Vagina (tissue), 2 donors: ENCODE measurements at regions not wholly inside any gene's neighbourhood (a gene's known extent, or its start where the extent isn't known, plus 50 kb on each side); places are given as distances from the start of the nearest gene placed in this dataset.

Experiments
- DNase-seq, 2 donors: peaks; one replicate each; pipeline ENCODE4 v3.0.0-alpha.2; 2017; ENCODE audit errors: extremely low spot score in 2 of 2
- H3K27ac ChIP-seq: fragments of 200-600 bp; sonication (generic); one replicate; pipeline ENCODE4 v1.5.1; 2019
- H3K27me3 ChIP-seq: fragments of 200-600 bp; sonication (generic); one replicate; pipeline ENCODE4 v1.5.1; 2019
- H3K36me3 ChIP-seq, 2 donors: fragments of 200-600 bp; sonication (generic); one replicate each; pipeline ENCODE4 v1.5.1; 2017 to 2019
- H3K4me1 ChIP-seq: fragments of 200-600 bp; sonication (generic); one replicate; pipeline ENCODE4 v1.5.1; 2019
- H3K4me3 ChIP-seq, 2 donors: fragments of 200-600 bp; sonication (generic); 1 replicate in 1 of 2; 2 replicates in 1 of 2; pipeline ENCODE4 v1.5.1; 2016 to 2019
- H3K9me3 ChIP-seq: fragments of 200-600 bp; sonication (generic); one replicate; pipeline ENCODE4 v1.5.1; 2019
- CTCF ChIP-seq, 3 experiments: fragments of 450-650 bp in 2 of 3; fragments of 200-600 bp in 1 of 3; sonication (generic) in 1 of 3; IDR thresholded peaks; one replicate each; pipeline ENCODE4 v1.5.1; 2017 to 2019; ENCODE audit warnings: antibody characterized with exemption in 3 of 3, mild to moderate bottlenecking in 2 of 3, moderate library complexity in 2 of 3
- POLR2A ChIP-seq, 2 donors: fragments of 450-650 bp; IDR thresholded peaks; one replicate each; pipeline ENCODE4 v1.6.1; 2017; ENCODE audit warnings: antibody characterized with exemption in 2 of 2, mild to moderate bottlenecking in 2 of 2, moderate library complexity in 2 of 2
- POLR2AphosphoS5 ChIP-seq, 2 donors: sonication (generic); formaldehyde crosslinking; IDR thresholded peaks; one replicate each; pipeline ENCODE4 v1.9.0; 2017; ENCODE audit warnings: antibody characterized with exemption in 2 of 2, mild to moderate bottlenecking in 2 of 2, low read depth in 1 of 2; ENCODE audit not compliant: insufficient read depth in 1 of 2
- intact Hi-C: fragments of 100-400 bp; cut with DNase I; formaldehyde crosslinking; loops from one replicate; pipeline ENCODE4 v1.15.1; 2023

GRCh38 chr3:23019596-23020300 lies 183.4 kb upstream of the UBE2E2 start:
- intact Hi-C loops, result loop anchor here (5.0 kb wide), 1 partner anchor 83 kb away; no protein-coding TSS in a partner anchor
- no peak overlapping the region for H3K4me3 ChIP-seq
- no peak for DNase-seq
- peaks cover 21% of the 10 kb centered on the region for H3K4me1 ChIP-seq
- H3K27me3 ChIP-seq, result no peaks in the 10 kb centered on the region
- no peaks in the 10 kb centered on the region for H3K9me3 ChIP-seq
- no peaks in the 10 kb centered on the region for H3K36me3 ChIP-seq
- no peak for TF ChIP-seq CTCF (IDR thresholded peaks at IDR 0.05)
- no peak for TF ChIP-seq POLR2AphosphoS5 (IDR thresholded peaks at IDR 0.05; ENCODE audit: insufficient read depth in 1 of 2, low read depth in 1 of 2)
- no peak for TF ChIP-seq POLR2A (IDR thresholded peaks at IDR 0.05)
- no peak overlapping the region for H3K27ac ChIP-seq

GRCh38 chr3:23028294-23028693 lies 174.8 kb upstream of the UBE2E2 start:
- TF ChIP-seq POLR2A (IDR thresholded peaks at IDR 0.05) (no peak), POLR2AphosphoS5 (IDR thresholded peaks at IDR 0.05; ENCODE audit: insufficient read depth in 1 of 2, low read depth in 1 of 2) (no peak), CTCF (IDR thresholded peaks at IDR 0.05) (no peak)
- H3K27me3 ChIP-seq, result no peaks in the 10 kb centered on the region
- DNase-seq, result no peak
- no peaks in the 10 kb centered on the region for H3K36me3 ChIP-seq
- H3K27ac ChIP-seq, result no peak overlapping the region
- no peaks in the 10 kb centered on the region for H3K4me1 ChIP-seq
- intact Hi-C loops, result no loop called here
- no peaks in the 10 kb centered on the region for H3K9me3 ChIP-seq
- no peak overlapping the region for H3K4me3 ChIP-seq

- H3K36me3 ChIP-seq, result no peaks in the 10 kb centered on the region
Observed at GRCh38 chr3:23029001-23029400, 174.1 kb upstream of the UBE2E2 start.

GRCh38 chr3:23035927-23036640 lies 167.0 kb upstream of the UBE2E2 start:
- TF ChIP-seq POLR2AphosphoS5 (IDR thresholded peaks at IDR 0.05; ENCODE audit: insufficient read depth in 1 of 2, low read depth in 1 of 2), result no peak
- no peak for DNase-seq
- no peak overlapping the region for H3K27ac ChIP-seq

More at GRCh38 chr3:23029001-23029400, 174.1 kb upstream of the UBE2E2 start:
- no peaks in the 10 kb centered on the region for H3K4me1 ChIP-seq
- H3K4me3 ChIP-seq, result no peak overlapping the region
- intact Hi-C loops, result no loop called here
- no peaks in the 10 kb centered on the region for H3K9me3 ChIP-seq
- no peaks in the 10 kb centered on the region for H3K27me3 ChIP-seq
- no peak for TF ChIP-seq POLR2A (IDR thresholded peaks at IDR 0.05)
- no peak for TF ChIP-seq POLR2AphosphoS5 (IDR thresholded peaks at IDR 0.05; ENCODE audit: insufficient read depth in 1 of 2, low read depth in 1 of 2)
- no peak for TF ChIP-seq CTCF (IDR thresholded peaks at IDR 0.05)
- no peak overlapping the region for H3K27ac ChIP-seq
- no peak for DNase-seq

GRCh38 chr3:23036728-23037127 lies 166.4 kb upstream of the UBE2E2 start:
- Histone ChIP-seq H3K27ac (no peak overlapping the region), H3K36me3 (no peaks in the 10 kb centered on the region), H3K4me3 (no peak overlapping the region), H3K27me3 (no peaks in the 10 kb centered on the region), H3K4me1 (no peaks in the 10 kb centered on the region), H3K9me3 (no peaks in the 10 kb centered on the region)
- no peak for DNase-seq
- no peak for TF ChIP-seq CTCF (IDR thresholded peaks at IDR 0.05)
- TF ChIP-seq POLR2A (IDR thresholded peaks at IDR 0.05), result no peak
- TF ChIP-seq POLR2AphosphoS5 (IDR thresholded peaks at IDR 0.05; ENCODE audit: insufficient read depth in 1 of 2, low read depth in 1 of 2), result no peak
- intact Hi-C loops, result no loop called here

More at GRCh38 chr3:23035927-23036640, 167.0 kb upstream of the UBE2E2 start:
- Histone ChIP-seq H3K36me3 (no peaks in the 10 kb centered on the region), H3K4me1 (no peaks in the 10 kb centered on the region), H3K27me3 (no peaks in the 10 kb centered on the region), H3K9me3 (no peaks in the 10 kb centered on the region), H3K4me3 (no peak overlapping the region)
- intact Hi-C loops, result no loop called here
